Ectodermal cell (in vitro differentiated cells): ENCODE measurements at regions not wholly inside any gene's neighbourhood (a gene's known extent, or its start where the extent isn't known, plus 50 kb on each side); places are given as distances from the start of the nearest gene placed in this dataset.

Source experiments
- H3K27ac ChIP-seq: 2 replicates; pipeline ENCODE4 v1.7.0; 2013; ENCODE audit warnings: mild to moderate bottlenecking, low read depth, low read length; ENCODE audit not compliant: insufficient read depth, poor library complexity, severe bottlenecking
- H3K27me3 ChIP-seq: 2 replicates; pipeline ENCODE4 v1.7.0; 2013; ENCODE audit warnings: mild to moderate bottlenecking, low read length; ENCODE audit not compliant: insufficient read depth, control insufficient read depth, poor library complexity, severe bottlenecking
- H3K36me3 ChIP-seq: one replicate; pipeline ENCODE4 v1.7.0; 2013; ENCODE audit warnings: low read length; ENCODE audit not compliant: control insufficient read depth, insufficient read depth
- H3K4me1 ChIP-seq: one replicate; pipeline ENCODE4 v1.7.0; 2013; ENCODE audit warnings: low read length; ENCODE audit not compliant: control insufficient read depth, insufficient read depth
- H3K4me3 ChIP-seq: 2 replicates; pipeline ENCODE4 v1.7.0; 2013; ENCODE audit warnings: low read depth, low read length, control low read depth; ENCODE audit not compliant: insufficient read depth
- H3K9me3 ChIP-seq: 2 replicates; pipeline ENCODE4 v1.7.0; 2013; ENCODE audit warnings: mild to moderate bottlenecking, low read length, moderate library complexity; ENCODE audit not compliant: control insufficient read depth
- WGBS, 2 experiments: methylation state at CpG; one replicate each; pipeline ENCODE4 v1.1.7; 2013; ENCODE audit warnings: missing lambda C conversion rate in 2 of 2; 5-methylcytosine and 5-hydroxymethylcytosine counted together

DNA sequence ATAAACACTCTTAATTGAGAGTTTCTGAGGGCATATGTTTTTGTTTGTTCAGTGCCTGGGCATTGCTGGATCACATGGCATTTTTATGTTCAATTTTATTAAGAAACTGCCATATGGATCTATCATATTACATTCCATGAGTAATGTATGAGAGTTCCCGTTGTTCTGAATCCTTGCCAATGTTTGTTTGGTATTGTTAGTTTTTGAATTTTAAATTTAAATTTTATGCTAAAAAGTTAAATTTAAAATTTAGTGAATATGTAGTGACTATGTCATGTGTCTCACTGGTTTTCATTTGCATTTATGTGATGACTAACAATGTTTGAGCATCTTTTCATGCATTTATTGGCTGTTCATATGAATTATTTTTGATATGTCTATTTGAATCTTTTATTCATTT, 54.8 kb upstream of the GEMIN8 start:
- Histone ChIP-seq H3K9me3 (no peaks in the 10 kb centered on the region), H3K36me3 (no peaks in the 10 kb centered on the region), H3K4me3 (no peak overlapping the region), H3K27ac (no peak overlapping the region), H3K27me3 (no peaks in the 10 kb centered on the region), H3K4me1 (no peaks in the 10 kb centered on the region)
- 100% methylated on average over 1 of the region's 1 CpG; no CpG with 5 or more reads in 1 of the 2 experiments for WGBS, 2 experiments

GRCh38 chrX:14083783-14084182, 54.1 kb upstream of the GEMIN8 start:
- no peak overlapping the region for H3K4me3 ChIP-seq
- no peak overlapping the region for H3K27ac ChIP-seq
- H3K27me3 ChIP-seq = no peaks in the 10 kb centered on the region
- no peaks in the 10 kb centered on the region for H3K4me1 ChIP-seq
- no peaks in the 10 kb centered on the region for H3K36me3 ChIP-seq
- H3K9me3 ChIP-seq = no peaks in the 10 kb centered on the region

GRCh38 chrX:14079891-14080430, 50.3 kb upstream of the GEMIN8 start:
- WGBS, 2 experiments = 96 to 100% methylated on average over 1 to 2 of the region's 2 CpGs
- Histone ChIP-seq H3K4me1 (no peaks in the 10 kb centered on the region), H3K27ac (no peak overlapping the region), H3K27me3 (no peaks in the 10 kb centered on the region), H3K36me3 (no peaks in the 10 kb centered on the region), H3K4me3 (no peak overlapping the region), H3K9me3 (no peaks in the 10 kb centered on the region)
